ENCODE measurements at regions not wholly inside any gene's neighbourhood (a gene's known extent, or its start where the extent isn't known, plus 50 kb on each side); places are given as distances from the start of the nearest gene placed in this dataset.
A peak's percentile ranks its signal among the peaks of the same experiment; 100 is the strongest.

DNA sequence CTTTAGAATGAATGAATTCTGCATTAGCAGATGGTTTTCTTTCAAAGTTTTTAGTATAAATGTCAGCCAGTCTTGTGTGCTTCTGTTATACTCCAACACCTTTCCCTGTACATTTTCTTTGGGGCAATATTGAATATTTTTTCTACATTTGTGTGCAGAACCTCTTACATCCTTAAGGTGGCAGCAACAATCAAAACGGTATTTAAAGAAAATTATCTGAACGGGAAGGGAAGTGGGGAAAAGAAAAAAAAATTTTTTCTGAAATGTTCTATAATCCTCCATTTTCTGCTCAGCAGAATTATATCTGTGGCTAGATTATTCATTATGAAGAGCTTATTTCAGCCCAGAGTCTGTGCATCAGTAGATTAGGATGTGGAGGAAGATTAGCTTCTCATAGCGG, 347.3 kb upstream of the RAG2 start:
- TF ChIP-seq EP300 (IDR thresholded peaks at IDR 0.05; ENCODE audit: borderline replicate concordance in 1 of 2, control insufficient read depth in 1 of 2, low read depth in 2 of 2, low read length in 2 of 2) (no peak), SMC3 (IDR thresholded peaks at IDR 0.05; ENCODE audit: borderline replicate concordance, low read length) (no peak), POLR2A (IDR thresholded peaks at IDR 0.05; ENCODE audit: low read depth, low read length) (no peak), ZNF274 (IDR thresholded peaks at IDR 0.05; ENCODE audit: insufficient read depth, insufficient read length) (no peak), SIN3A (IDR thresholded peaks at IDR 0.05; ENCODE audit: low read depth, low read length) (no peak), PAX8 (IDR thresholded peaks at IDR 0.05) (no peak)
- TF ChIP-seq, protein P1, sequence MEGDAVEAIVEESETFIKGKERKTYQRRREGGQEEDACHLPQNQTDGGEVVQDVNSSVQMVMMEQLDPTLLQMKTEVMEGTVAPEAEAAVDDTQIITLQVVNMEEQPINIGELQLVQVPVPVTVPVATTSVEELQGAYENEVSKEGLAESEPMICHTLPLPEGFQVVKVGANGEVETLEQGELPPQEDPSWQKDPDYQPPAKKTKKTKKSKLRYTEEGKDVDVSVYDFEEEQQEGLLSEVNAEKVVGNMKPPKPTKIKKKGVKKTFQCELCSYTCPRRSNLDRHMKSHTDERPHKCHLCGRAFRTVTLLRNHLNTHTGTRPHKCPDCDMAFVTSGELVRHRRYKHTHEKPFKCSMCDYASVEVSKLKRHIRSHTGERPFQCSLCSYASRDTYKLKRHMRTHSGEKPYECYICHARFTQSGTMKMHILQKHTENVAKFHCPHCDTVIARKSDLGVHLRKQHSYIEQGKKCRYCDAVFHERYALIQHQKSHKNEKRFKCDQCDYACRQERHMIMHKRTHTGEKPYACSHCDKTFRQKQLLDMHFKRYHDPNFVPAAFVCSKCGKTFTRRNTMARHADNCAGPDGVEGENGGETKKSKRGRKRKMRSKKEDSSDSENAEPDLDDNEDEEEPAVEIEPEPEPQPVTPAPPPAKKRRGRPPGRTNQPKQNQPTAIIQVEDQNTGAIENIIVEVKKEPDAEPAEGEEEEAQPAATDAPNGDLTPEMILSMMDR (IDR thresholded peaks at IDR 0.05 in 2 of 3, conservative IDR thresholded peaks at IDR 0.05 in 1 of 3; ENCODE audit: control insufficient read depth in 2 of 3, extremely low read depth in 1 of 3, insufficient read depth in 1 of 3, low read depth in 3 of 3, low read length in 3 of 3), result peak; percentile 13 to 26 (median 26); a peak in 1 of 6 replicates
- TF ChIP-seq, protein P2, sequence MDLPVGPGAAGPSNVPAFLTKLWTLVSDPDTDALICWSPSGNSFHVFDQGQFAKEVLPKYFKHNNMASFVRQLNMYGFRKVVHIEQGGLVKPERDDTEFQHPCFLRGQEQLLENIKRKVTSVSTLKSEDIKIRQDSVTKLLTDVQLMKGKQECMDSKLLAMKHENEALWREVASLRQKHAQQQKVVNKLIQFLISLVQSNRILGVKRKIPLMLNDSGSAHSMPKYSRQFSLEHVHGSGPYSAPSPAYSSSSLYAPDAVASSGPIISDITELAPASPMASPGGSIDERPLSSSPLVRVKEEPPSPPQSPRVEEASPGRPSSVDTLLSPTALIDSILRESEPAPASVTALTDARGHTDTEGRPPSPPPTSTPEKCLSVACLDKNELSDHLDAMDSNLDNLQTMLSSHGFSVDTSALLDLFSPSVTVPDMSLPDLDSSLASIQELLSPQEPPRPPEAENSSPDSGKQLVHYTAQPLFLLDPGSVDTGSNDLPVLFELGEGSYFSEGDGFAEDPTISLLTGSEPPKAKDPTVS (IDR thresholded peaks at IDR 0.05; ENCODE audit: low read depth, low read length), result no peak
- TF ChIP-seq, protein P3, sequence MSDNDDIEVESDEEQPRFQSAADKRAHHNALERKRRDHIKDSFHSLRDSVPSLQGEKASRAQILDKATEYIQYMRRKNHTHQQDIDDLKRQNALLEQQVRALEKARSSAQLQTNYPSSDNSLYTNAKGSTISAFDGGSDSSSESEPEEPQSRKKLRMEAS (IDR thresholded peaks at IDR 0.05; ENCODE audit: low read depth, low read length), result no peak
- TF ChIP-seq, protein P4, sequence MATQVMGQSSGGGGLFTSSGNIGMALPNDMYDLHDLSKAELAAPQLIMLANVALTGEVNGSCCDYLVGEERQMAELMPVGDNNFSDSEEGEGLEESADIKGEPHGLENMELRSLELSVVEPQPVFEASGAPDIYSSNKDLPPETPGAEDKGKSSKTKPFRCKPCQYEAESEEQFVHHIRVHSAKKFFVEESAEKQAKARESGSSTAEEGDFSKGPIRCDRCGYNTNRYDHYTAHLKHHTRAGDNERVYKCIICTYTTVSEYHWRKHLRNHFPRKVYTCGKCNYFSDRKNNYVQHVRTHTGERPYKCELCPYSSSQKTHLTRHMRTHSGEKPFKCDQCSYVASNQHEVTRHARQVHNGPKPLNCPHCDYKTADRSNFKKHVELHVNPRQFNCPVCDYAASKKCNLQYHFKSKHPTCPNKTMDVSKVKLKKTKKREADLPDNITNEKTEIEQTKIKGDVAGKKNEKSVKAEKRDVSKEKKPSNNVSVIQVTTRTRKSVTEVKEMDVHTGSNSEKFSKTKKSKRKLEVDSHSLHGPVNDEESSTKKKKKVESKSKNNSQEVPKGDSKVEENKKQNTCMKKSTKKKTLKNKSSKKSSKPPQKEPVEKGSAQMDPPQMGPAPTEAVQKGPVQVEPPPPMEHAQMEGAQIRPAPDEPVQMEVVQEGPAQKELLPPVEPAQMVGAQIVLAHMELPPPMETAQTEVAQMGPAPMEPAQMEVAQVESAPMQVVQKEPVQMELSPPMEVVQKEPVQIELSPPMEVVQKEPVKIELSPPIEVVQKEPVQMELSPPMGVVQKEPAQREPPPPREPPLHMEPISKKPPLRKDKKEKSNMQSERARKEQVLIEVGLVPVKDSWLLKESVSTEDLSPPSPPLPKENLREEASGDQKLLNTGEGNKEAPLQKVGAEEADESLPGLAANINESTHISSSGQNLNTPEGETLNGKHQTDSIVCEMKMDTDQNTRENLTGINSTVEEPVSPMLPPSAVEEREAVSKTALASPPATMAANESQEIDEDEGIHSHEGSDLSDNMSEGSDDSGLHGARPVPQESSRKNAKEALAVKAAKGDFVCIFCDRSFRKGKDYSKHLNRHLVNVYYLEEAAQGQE (IDR thresholded peaks at IDR 0.05; ENCODE audit: low read depth, low read length), result no peak

Data from GM12878 (cell line).